Vagina (tissue), 2 donors: ENCODE measurements at regions not wholly inside any gene's neighbourhood (a gene's known extent, or its start where the extent isn't known, plus 50 kb on each side); places are given as distances from the start of the nearest gene placed in this dataset.

Experiments used
- POLR2A ChIP-seq, 2 donors: fragments of 450-650 bp; IDR thresholded peaks; one replicate each; pipeline ENCODE4 v1.6.1; 2017; ENCODE audit warnings: antibody characterized with exemption in 2 of 2, mild to moderate bottlenecking in 2 of 2, moderate library complexity in 2 of 2
- TF ChIP-seq, protein P1 (sequence below), 3 experiments: fragments of 450-650 bp in 2 of 3; fragments of 200-600 bp in 1 of 3; sonication (generic) in 1 of 3; IDR thresholded peaks; one replicate each; pipeline ENCODE4 v1.5.1; 2017 to 2019; ENCODE audit warnings: antibody characterized with exemption in 3 of 3, mild to moderate bottlenecking in 2 of 3, moderate library complexity in 2 of 3

DNA sequence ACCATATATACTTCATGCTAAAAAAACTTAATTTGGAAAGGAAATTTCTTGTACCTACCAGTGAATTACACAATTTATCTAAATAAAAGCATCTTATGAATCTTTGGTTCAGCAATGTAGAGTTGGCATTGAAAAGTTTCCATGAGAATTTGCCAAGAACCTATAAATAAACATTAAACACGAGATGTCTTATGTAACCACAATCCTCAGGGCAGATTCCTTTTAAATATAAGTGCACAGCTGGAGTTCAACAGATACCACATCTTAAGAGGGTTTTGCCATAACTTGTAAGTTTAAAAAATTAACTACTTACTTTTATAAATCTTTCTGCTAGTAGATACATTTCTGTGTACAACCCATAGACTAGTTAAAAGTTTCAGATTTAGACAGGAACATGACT, 499.3 kb upstream of the ARRDC4 start:
- TF ChIP-seq, protein P1, sequence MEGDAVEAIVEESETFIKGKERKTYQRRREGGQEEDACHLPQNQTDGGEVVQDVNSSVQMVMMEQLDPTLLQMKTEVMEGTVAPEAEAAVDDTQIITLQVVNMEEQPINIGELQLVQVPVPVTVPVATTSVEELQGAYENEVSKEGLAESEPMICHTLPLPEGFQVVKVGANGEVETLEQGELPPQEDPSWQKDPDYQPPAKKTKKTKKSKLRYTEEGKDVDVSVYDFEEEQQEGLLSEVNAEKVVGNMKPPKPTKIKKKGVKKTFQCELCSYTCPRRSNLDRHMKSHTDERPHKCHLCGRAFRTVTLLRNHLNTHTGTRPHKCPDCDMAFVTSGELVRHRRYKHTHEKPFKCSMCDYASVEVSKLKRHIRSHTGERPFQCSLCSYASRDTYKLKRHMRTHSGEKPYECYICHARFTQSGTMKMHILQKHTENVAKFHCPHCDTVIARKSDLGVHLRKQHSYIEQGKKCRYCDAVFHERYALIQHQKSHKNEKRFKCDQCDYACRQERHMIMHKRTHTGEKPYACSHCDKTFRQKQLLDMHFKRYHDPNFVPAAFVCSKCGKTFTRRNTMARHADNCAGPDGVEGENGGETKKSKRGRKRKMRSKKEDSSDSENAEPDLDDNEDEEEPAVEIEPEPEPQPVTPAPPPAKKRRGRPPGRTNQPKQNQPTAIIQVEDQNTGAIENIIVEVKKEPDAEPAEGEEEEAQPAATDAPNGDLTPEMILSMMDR (IDR thresholded peaks at IDR 0.05), result no peak
- TF ChIP-seq POLR2A (IDR thresholded peaks at IDR 0.05), result no peak
